GM12878 (cell line): ENCODE measurements at regions not wholly inside any gene's neighbourhood (a gene's known extent, or its start where the extent isn't known, plus 50 kb on each side); places are given as distances from the start of the nearest gene placed in this dataset.

Source experiments
- ATAC-seq: fragments of 200-7000 bp; cut with Tn5 transposase; 3 replicates; pipeline ENCODE4 v1.9.1; 2020; ENCODE audit warnings: mild to moderate bottlenecking, moderate library complexity
- BruUV-seq: library from RNA; stranded (reverse); fragments of 400-500 nt; replicated peaks from 2 replicates; lab custom pipeline; 2021; lab: Mats Ljungman, UMichigan
- CTCF ChIA-PET: fragments of 300-600 bp; sonication (Branson Sonifier 250); formaldehyde crosslinking; extraction: SDS; loops from one replicate; lab custom pipeline; 2021; ENCODE audit warnings: inconsistent platforms; lab: Yijun Ruan, JAX
- POLR2A ChIA-PET: fragments of 350-600 bp; formaldehyde crosslinking; extraction: SDS; loops from one replicate; lab custom pipeline; 2021; ENCODE audit warnings: inconsistent platforms; lab: Charles Lee
- RAD21 ChIA-PET: fragments of 300-600 bp; sonication (Branson Sonifier 250); formaldehyde crosslinking; loops from one replicate; lab custom pipeline; 2023; ENCODE audit warnings: antibody characterized with exemption; ENCODE audit not compliant: unreplicated experiment; lab: Charles Lee
- SMC1A ChIA-PET: fragments of 300-600 bp; sonication (Branson Sonifier 250); formaldehyde crosslinking; loops from one replicate; lab custom pipeline; 2023; ENCODE audit not compliant: unreplicated experiment, uncharacterized antibody; lab: Charles Lee
- DNase-seq: peaks from one replicate; pipeline ENCODE4 v3.0.0-alpha.2; 2011; ENCODE audit warnings: low read depth, low spot score
- FAIRE-seq: peaks from 3 replicates; lab custom pipeline; 2011; peaks lifted over from hg19 to GRCh38; lab: Jason Lieb, UNC
- H2AFZ ChIP-seq: 2 replicates; pipeline ENCODE4 v1.6.0; 2011; ENCODE audit warnings: low read depth, low read length, control low read depth; ENCODE audit not compliant: control insufficient read depth
- H3K27ac ChIP-seq: 2 replicates; pipeline ENCODE4 v1.5.1; 2011; ENCODE audit warnings: control low read depth; ENCODE audit not compliant: control insufficient read depth, insufficient read depth
- H3K27me3 ChIP-seq, 2 experiments: replicated peaks in 1 of 2; 2 replicates each; pipeline versions ENCODE4 v1.6.0 to v1.6.1; 2011; ENCODE audit warnings: low read length in 1 of 2; ENCODE audit not compliant: control insufficient read depth in 2 of 2, insufficient read depth in 2 of 2
- H3K36me3 ChIP-seq, 2 experiments: 2 replicates each; pipeline ENCODE4 v1.5.1; 2011; ENCODE audit warnings: low read length in 1 of 2; ENCODE audit not compliant: control insufficient read depth in 2 of 2, insufficient read depth in 2 of 2
- H3K4me1 ChIP-seq: 2 replicates; pipeline ENCODE4 v1.6.1; 2011; ENCODE audit warnings: mild to moderate bottlenecking, low read length, moderate library complexity, mixed read lengths; ENCODE audit not compliant: control insufficient read depth, insufficient read depth
- H3K4me2 ChIP-seq: 2 replicates; pipeline ENCODE4 v1.6.0; 2011; ENCODE audit warnings: control low read depth; ENCODE audit not compliant: control insufficient read depth, insufficient read depth
- H3K4me3 ChIP-seq: fragments of 200-600 bp; sonication (generic); 2 replicates; pipeline ENCODE4 v1.5.1; 2016
- H3K79me2 ChIP-seq: 2 replicates; pipeline ENCODE4 v1.6.0; 2011; ENCODE audit warnings: low read length; ENCODE audit not compliant: control insufficient read depth, insufficient read depth
- H3K9ac ChIP-seq: 2 replicates; pipeline ENCODE4 v1.8.0; 2011; ENCODE audit warnings: low read length, control low read depth, mixed read lengths; ENCODE audit not compliant: control insufficient read depth, insufficient read depth
- H3K9me3 ChIP-seq: replicated peaks from 3 replicates; pipeline ENCODE4 v1.5.1; 2011; ENCODE audit warnings: mild to moderate bottlenecking, low read length; ENCODE audit not compliant: control insufficient read depth, insufficient read depth
- H4K20me1 ChIP-seq: 2 replicates; pipeline ENCODE4 v1.6.0; 2011; ENCODE audit not compliant: control insufficient read depth, insufficient read depth
- CBX5 ChIP-seq: sonication (generic); IDR thresholded peaks from 2 replicates; pipeline ENCODE4 v1.6.1; 2016; ENCODE audit warnings: low read depth, moderate library complexity, mild to moderate bottlenecking, inconsistent platforms
- FOXM1 ChIP-seq: IDR thresholded peaks from 2 replicates; pipeline ENCODE4 v1.6.1; 2012; ENCODE audit warnings: low read depth, mild to moderate bottlenecking, inconsistent platforms, low read length, moderate library complexity
- PAX8 ChIP-seq: fragments of 450-650 bp; IDR thresholded peaks from 2 replicates; pipeline ENCODE4 v1.6.1; 2017; ENCODE audit warnings: mild to moderate bottlenecking, moderate library complexity
- POLR2AphosphoS2 ChIP-seq: IDR thresholded peaks from 2 replicates; pipeline ENCODE4 v1.6.1; 2011; ENCODE audit warnings: low read depth, mild to moderate bottlenecking, low read length, improper control_type of control experiment, moderate library complexity
- RFX5 ChIP-seq: IDR thresholded peaks from 2 replicates; pipeline ENCODE4 v1.6.1; 2011; ENCODE audit warnings: low read depth, low read length, improper control_type of control experiment
- RUNX3 ChIP-seq: IDR thresholded peaks from 2 replicates; pipeline ENCODE4 v1.6.1; 2012; ENCODE audit warnings: low read length, inconsistent platforms
- STAT1 ChIP-seq: fragments of 450-650 bp; conservative IDR thresholded peaks from 2 replicates; pipeline ENCODE4 v1.6.1; 2014; ENCODE audit warnings: antibody characterized with exemption, mild to moderate bottlenecking
- ZNF622 ChIP-seq: fragments of 450-650 bp; IDR thresholded peaks from 2 replicates; pipeline ENCODE4 v1.6.1; 2017; ENCODE audit warnings: mild to moderate bottlenecking, inconsistent platforms
- whole genome bisulfite sequencing: methylation state at CpG from one replicate; pipeline ENCODE4 v1.1.6; 2016; ENCODE audit warnings: low lambda C conversion rate; ENCODE audit not compliant: insufficient replicate concordance, insufficient coverage; ENCODE audit errors: missing lambda C conversion rate; 5-methylcytosine and 5-hydroxymethylcytosine counted together
- in situ Hi-C: fragments of 300-500 bp; cut with MboI; formaldehyde crosslinking; loops from 9 replicates; pipeline ENCODE4 v1.14.3; 2018; ENCODE audit warnings: mixed read lengths
- intact Hi-C: fragments of 100-400 bp; cut with micrococcal nuclease; formaldehyde crosslinking; loops from one replicate; pipeline ENCODE4 v1.14.2; 2022; ENCODE audit not compliant: unreplicated experiment
- TF ChIP-seq, protein P1 (sequence below): IDR thresholded peaks from 2 replicates; pipeline ENCODE4 v1.6.1; 2012; ENCODE audit warnings: low read length, inconsistent platforms
- TF ChIP-seq, protein P2 (sequence below): IDR thresholded peaks from 2 replicates; pipeline ENCODE4 v1.6.1; 2011; ENCODE audit warnings: low read depth, mild to moderate bottlenecking, low read length, moderate library complexity, borderline replicate concordance; ENCODE audit errors: extremely low read depth

DNA sequence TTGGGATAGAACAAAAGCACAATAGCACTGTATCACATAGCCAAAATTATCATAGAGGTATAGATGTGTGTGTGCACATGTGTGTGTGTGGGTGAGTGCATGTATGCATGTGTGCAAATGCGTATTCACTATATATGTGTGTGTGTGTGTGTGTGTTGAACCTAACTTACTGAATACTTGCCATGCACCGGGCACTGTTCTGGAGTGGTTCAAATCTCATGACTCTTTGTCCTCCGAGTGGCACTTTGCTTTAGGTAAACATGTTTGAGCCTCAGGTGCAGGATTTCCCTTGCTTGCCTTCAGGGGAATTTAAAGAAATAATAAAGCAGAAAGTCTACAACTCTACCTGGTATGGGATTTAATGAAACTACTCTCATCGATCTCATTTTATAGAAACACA lies 183.5 kb upstream of the GDNF start:
- Histone ChIP-seq H3K9me3 (no peaks in the 10 kb centered on the region), H3K4me1 (no peaks in the 10 kb centered on the region), H3K27ac (no peak overlapping the region), H3K36me3 (no peaks in the 10 kb centered on the region), H3K27me3 (no peaks in the 10 kb centered on the region; a peak in 1 of 4 replicates), H4K20me1 (no peaks in the 10 kb centered on the region), H3K9ac (no peak overlapping the region), H2AFZ (no peak overlapping the region), H3K4me3 (no peak overlapping the region), H3K4me2 (no peak overlapping the region), H3K79me2 (no peaks in the 10 kb centered on the region)
- ChIA-PET RAD21 (no interaction called here), CTCF (no interaction called here), SMC1A (no interaction called here), POLR2A (no interaction called here)
- no peak for TF ChIP-seq RFX5
- TF ChIP-seq PAX8 = no peak
- TF ChIP-seq, protein P1, sequence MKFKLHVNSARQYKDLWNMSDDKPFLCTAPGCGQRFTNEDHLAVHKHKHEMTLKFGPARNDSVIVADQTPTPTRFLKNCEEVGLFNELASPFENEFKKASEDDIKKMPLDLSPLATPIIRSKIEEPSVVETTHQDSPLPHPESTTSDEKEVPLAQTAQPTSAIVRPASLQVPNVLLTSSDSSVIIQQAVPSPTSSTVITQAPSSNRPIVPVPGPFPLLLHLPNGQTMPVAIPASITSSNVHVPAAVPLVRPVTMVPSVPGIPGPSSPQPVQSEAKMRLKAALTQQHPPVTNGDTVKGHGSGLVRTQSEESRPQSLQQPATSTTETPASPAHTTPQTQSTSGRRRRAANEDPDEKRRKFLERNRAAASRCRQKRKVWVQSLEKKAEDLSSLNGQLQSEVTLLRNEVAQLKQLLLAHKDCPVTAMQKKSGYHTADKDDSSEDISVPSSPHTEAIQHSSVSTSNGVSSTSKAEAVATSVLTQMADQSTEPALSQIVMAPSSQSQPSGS = no peak
- TF ChIP-seq POLR2AphosphoS2 = no peak
- TF ChIP-seq RUNX3 = no peak
- 15% methylated on average over 4 of the region's 4 CpGs for WGBS
- intact Hi-C loops = loop anchor here (5.0 kb wide), 1 partner anchor 186 kb away; no protein-coding TSS in a partner anchor
- in situ Hi-C loops = no loop called here
- ATAC-seq = no peak
- no peak for FAIRE-seq
- no TSS peak for BruUV-seq
- DNase-seq = no peak

DNA sequence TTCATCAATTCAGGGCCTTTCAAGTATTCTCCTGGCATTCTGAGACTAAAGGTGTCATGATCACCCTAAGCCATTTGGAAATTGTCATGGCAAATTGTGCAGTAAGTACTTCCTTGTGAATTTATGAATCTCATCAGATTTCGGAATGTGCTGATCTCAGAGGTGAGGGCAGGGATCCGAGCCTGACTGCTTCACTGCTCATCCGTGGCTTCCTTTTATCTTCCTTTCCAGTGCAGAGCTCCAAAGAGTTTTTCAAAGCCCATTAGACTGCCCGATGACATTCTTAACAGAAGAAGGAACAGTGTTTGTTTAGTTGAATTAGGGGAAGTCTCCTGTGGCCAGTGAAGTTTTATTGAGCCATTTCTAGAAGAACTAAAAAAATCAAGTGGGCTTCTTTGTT lies 182.8 kb upstream of the GDNF start:
- no peaks in the 10 kb centered on the region for H3K36me3 ChIP-seq
- ATAC-seq = no peak
- no peak overlapping the region for H3K4me2 ChIP-seq
- no peaks in the 10 kb centered on the region; a peak in 1 of 4 replicates for H3K27me3 ChIP-seq
- H2AFZ ChIP-seq = no peak overlapping the region
- no peak for FAIRE-seq
- SMC1A ChIA-PET = no interaction called here
- H3K9me3 ChIP-seq = no peaks in the 10 kb centered on the region
- intact Hi-C loops (loop anchor here (5.0 kb wide), 1 partner anchor 185 kb away; no protein-coding TSS in a partner anchor), in situ Hi-C loops (no loop called here)
- RAD21 ChIA-PET = no interaction called here
- no peaks in the 10 kb centered on the region for H3K4me1 ChIP-seq
- no TSS peak for BruUV-seq
- TF ChIP-seq CBX5 = no peak
- no peak for TF ChIP-seq STAT1
- no peak for TF ChIP-seq FOXM1
- no peak for TF ChIP-seq ZNF622
- TF ChIP-seq, protein P2, sequence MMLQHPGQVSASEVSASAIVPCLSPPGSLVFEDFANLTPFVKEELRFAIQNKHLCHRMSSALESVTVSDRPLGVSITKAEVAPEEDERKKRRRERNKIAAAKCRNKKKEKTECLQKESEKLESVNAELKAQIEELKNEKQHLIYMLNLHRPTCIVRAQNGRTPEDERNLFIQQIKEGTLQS = no peak
- CTCF ChIA-PET = no interaction called here
- H3K9ac ChIP-seq = no peak overlapping the region
- 19% methylated on average over 4 of the region's 4 CpGs for WGBS
- no peak for DNase-seq
- no peak overlapping the region for H3K4me3 ChIP-seq
- H4K20me1 ChIP-seq = no peaks in the 10 kb centered on the region
- H3K79me2 ChIP-seq = no peaks in the 10 kb centered on the region
- POLR2A ChIA-PET = no interaction called here
- no peak overlapping the region for H3K27ac ChIP-seq
